ENCODE measurements at regions not wholly inside any gene's neighbourhood (a gene's known extent, or its start where the extent isn't known, plus 50 kb on each side); places are given as distances from the start of the nearest gene placed in this dataset.
A peak's percentile ranks its signal among the peaks of the same experiment; 100 is the strongest.

DNA sequence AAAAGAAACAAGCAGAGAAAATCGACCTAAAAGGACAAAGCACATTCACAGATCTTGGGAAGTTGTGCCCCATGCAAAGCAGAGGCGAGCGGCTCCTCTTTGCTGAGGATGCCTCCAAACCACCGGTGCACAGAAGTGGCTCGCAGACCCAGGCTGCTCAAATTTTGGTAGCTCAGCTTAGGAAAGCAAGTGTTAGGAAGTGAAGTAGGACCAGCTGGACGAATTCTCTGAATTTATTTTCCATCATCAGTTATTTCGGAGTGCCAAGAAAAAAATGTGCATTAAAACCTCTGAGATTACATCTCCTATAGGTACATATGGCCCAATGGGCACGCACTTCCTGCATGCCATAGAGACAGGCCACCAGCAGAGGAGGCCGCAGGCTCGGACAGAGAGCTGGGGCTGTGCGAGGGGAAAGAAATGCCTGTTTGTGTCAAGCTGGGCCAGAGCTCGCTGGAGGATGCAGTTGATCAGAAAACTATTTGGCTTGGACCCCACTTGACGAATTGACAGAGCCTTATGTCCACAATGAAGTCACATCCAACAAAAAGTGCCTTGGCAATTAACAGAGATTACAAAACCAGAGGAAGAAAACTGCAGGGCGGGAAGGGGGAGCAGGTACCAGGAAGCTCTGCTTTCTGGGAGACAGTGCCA lies 122.3 kb upstream of the LYZL2 start:
- no peak for DNase-seq (ENCODE audit: low spot score)
- Mint-ChIP-seq H3K9me3 (ENCODE audit: low read depth) (no peaks in the 10 kb centered on the region), H3K4me3 (ENCODE audit: unreplicated experiment) (no peak overlapping the region), H3K27ac (ENCODE audit: unreplicated experiment) (no peak overlapping the region), H3K4me1 (ENCODE audit: low read depth) (peaks cover 34% of the 10 kb centered on the region), H3K36me3 (ENCODE audit: low read depth) (no peaks in the 10 kb centered on the region), H3K27me3 (ENCODE audit: low read depth) (no peaks in the 10 kb centered on the region)
- TF ChIP-seq, protein P1, sequence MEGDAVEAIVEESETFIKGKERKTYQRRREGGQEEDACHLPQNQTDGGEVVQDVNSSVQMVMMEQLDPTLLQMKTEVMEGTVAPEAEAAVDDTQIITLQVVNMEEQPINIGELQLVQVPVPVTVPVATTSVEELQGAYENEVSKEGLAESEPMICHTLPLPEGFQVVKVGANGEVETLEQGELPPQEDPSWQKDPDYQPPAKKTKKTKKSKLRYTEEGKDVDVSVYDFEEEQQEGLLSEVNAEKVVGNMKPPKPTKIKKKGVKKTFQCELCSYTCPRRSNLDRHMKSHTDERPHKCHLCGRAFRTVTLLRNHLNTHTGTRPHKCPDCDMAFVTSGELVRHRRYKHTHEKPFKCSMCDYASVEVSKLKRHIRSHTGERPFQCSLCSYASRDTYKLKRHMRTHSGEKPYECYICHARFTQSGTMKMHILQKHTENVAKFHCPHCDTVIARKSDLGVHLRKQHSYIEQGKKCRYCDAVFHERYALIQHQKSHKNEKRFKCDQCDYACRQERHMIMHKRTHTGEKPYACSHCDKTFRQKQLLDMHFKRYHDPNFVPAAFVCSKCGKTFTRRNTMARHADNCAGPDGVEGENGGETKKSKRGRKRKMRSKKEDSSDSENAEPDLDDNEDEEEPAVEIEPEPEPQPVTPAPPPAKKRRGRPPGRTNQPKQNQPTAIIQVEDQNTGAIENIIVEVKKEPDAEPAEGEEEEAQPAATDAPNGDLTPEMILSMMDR (IDR thresholded peaks at IDR 0.05): peak; percentile 86

DNA sequence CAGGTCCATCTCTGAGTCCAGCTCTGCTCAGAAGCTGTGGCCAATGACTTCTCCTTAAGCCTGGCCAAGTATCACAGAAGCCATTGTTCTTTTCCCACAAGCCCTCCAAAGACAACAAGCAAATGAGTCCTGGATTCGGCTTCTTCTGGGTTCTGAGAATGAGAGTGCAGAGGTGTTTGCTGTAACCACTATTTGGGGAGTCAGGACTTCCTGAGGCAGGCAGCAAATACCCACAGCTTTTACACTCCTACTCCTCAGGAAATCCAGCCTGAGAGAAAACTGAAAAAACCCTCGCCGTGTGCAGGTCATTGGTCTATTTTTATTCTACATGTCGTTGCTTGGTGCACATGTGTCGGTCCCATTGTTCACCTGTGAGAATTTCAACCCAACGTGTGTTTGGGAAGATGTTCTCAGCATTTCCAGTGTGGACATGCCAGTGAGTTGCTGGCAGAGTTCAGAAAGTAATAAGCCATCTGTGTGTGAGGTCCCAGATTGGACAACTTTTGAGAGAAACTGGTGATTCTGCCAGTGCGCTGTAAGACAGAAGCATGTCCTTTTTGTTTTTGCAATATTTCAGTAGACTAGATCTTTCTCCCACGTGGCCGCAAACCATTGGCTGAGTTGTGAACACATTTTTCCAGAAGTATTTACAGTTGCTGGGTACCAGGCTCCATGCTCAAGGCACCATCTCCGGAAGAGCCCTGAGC lies 121.6 kb upstream of the LYZL2 start:
- H3K4me1 Mint-ChIP-seq (ENCODE audit: low read depth): peaks cover 30% of the 10 kb centered on the region
- H3K27me3 Mint-ChIP-seq (ENCODE audit: low read depth): no peaks in the 10 kb centered on the region
- no peak overlapping the region for H3K27ac Mint-ChIP-seq (ENCODE audit: unreplicated experiment)
- TF ChIP-seq, protein P1 (IDR thresholded peaks at IDR 0.05): no peak
- no peak for DNase-seq (ENCODE audit: low spot score)
- H3K9me3 Mint-ChIP-seq (ENCODE audit: low read depth): no peaks in the 10 kb centered on the region
- no peak overlapping the region for H3K4me3 Mint-ChIP-seq (ENCODE audit: unreplicated experiment)
- no peaks in the 10 kb centered on the region for H3K36me3 Mint-ChIP-seq (ENCODE audit: low read depth)

DNA sequence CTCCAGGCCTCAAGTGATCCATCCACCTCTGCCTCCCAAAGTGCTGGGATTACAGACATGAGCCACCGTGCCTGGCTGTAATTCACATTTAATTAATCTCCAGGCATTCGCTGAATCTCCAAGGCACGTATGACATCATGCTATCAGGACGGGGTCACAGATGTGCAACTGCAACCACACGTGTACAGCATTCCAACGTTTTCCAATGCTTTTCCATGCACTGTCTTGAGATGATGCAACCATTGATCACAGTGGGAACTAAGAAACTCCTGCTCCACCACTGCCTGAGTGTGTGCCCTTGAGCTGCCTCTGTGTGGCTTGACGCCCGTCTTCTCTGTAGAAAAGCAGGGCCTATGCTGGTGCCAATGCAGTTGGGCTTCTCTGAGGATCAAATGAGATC lies 119.8 kb upstream of the LYZL2 start:
- no peak for DNase-seq (ENCODE audit: low spot score)
- H3K27me3 Mint-ChIP-seq (ENCODE audit: low read depth): no peaks in the 10 kb centered on the region
- H3K27ac Mint-ChIP-seq (ENCODE audit: unreplicated experiment): no peak overlapping the region
- H3K9me3 Mint-ChIP-seq (ENCODE audit: low read depth): no peaks in the 10 kb centered on the region
- peaks cover 14% of the 10 kb centered on the region for H3K4me1 Mint-ChIP-seq (ENCODE audit: low read depth)
- H3K36me3 Mint-ChIP-seq (ENCODE audit: low read depth): no peaks in the 10 kb centered on the region
- H3K4me3 Mint-ChIP-seq (ENCODE audit: unreplicated experiment): no peak overlapping the region
- TF ChIP-seq, protein P1 (IDR thresholded peaks at IDR 0.05): no peak

DNA sequence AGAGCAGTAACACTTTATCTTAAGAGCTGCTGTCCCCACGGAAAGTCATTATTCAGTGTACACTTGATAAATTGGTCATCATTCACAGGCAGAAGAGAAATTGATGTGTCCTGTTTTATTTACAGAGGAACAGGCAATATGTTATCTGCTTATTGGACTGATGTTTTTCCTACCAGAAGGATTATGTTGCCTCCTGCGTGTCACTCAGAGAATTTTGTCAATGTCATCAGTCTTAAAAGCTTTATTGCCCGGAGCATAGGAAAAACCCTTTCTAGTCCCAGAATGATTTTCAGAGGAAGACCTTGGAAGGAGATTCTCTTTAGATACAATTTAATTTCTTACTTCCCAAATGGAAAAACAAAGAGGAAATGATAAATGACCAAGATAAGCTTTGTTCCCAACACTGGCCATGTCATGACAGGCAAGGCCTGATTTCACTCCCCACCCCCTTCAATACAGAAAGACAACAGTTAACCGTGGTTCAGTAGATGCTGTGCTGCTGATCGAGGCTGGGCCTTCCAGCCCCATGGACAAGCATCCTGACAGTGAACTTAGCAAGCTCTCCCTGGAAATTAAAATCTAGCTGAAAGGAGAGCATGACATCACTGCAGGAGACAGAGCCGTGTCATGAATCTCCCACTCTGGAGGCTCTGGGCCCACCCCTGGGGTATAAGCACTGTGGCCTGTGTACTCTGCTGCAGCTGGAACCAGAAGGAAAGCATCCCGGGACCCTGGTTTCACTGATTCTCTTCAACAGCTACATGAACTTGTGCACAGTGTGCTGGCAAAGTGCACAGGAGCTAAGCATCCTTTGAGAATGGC lies 118.8 kb upstream of the LYZL2 start:
- TF ChIP-seq, protein P1 (IDR thresholded peaks at IDR 0.05): no peak
- H3K4me3 Mint-ChIP-seq (ENCODE audit: unreplicated experiment): no peak overlapping the region
- no peak overlapping the region for H3K27ac Mint-ChIP-seq (ENCODE audit: unreplicated experiment)
- no peak for DNase-seq (ENCODE audit: low spot score)
- no peaks in the 10 kb centered on the region for H3K9me3 Mint-ChIP-seq (ENCODE audit: low read depth)
- H3K27me3 Mint-ChIP-seq (ENCODE audit: low read depth): no peaks in the 10 kb centered on the region
- H3K36me3 Mint-ChIP-seq (ENCODE audit: low read depth): no peaks in the 10 kb centered on the region
- H3K4me1 Mint-ChIP-seq (ENCODE audit: low read depth): peaks cover 6% of the 10 kb centered on the region

DNA sequence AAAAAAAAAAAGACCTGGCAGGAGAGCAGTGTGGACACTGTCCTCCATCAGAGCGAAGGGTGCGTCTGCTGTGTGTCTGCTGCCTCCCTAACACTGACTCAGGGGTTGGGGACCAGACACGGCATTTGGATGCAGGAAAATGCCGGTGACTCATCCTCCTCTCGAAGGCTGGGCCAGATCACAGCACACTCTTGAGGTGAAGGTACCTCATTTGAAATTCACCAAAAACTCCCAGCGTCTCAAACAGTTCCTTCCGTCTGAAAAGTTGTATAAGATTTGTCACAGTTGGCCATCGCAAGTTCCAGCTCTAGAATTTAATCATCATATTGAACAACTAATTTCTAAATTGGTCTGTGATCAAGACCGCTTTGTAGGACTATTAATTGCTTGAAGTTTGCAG lies 118.1 kb upstream of the LYZL2 start:
- Mint-ChIP-seq H3K27ac (ENCODE audit: unreplicated experiment) (no peak overlapping the region), H3K4me1 (ENCODE audit: low read depth) (peaks cover 6% of the 10 kb centered on the region), H3K36me3 (ENCODE audit: low read depth) (no peaks in the 10 kb centered on the region), H3K27me3 (ENCODE audit: low read depth) (no peaks in the 10 kb centered on the region), H3K4me3 (ENCODE audit: unreplicated experiment) (no peak overlapping the region), H3K9me3 (ENCODE audit: low read depth) (no peaks in the 10 kb centered on the region)
- TF ChIP-seq, protein P1 (IDR thresholded peaks at IDR 0.05): no peak
- no peak for DNase-seq (ENCODE audit: low spot score)

All from chondrocyte (in vitro differentiated cells).